ENCODE measurements at regions not wholly inside any gene's neighbourhood (a gene's known extent, or its start where the extent isn't known, plus 50 kb on each side); places are given as distances from the start of the nearest gene placed in this dataset.
"Not testable (repeated sequence)": the region's sequence is repeated elsewhere in the genome, so short reads cannot be mapped to it uniquely, and the experiment has no call there.

DNA sequence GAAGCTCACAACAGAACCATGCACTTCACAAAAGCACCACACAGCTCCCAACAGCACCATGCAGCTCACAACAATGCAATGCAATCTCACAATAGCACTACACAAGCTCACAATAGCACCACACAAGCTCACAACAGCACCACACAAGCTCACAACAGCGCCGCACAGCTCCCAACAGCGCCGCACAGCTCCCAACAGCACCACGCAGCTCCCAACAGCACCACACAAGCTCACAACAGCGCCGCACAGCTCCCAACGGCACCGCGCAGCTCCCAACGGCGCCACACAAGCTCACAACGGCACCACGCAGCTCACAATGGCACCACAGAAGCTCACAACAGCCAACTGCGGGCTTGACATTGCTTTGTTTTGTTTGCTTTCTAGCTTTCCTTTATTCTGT is 198.1 kb downstream of the DLL1 start:
- no peak overlapping the region for H3K27ac ChIP-seq
- TF ChIP-seq, protein P1, sequence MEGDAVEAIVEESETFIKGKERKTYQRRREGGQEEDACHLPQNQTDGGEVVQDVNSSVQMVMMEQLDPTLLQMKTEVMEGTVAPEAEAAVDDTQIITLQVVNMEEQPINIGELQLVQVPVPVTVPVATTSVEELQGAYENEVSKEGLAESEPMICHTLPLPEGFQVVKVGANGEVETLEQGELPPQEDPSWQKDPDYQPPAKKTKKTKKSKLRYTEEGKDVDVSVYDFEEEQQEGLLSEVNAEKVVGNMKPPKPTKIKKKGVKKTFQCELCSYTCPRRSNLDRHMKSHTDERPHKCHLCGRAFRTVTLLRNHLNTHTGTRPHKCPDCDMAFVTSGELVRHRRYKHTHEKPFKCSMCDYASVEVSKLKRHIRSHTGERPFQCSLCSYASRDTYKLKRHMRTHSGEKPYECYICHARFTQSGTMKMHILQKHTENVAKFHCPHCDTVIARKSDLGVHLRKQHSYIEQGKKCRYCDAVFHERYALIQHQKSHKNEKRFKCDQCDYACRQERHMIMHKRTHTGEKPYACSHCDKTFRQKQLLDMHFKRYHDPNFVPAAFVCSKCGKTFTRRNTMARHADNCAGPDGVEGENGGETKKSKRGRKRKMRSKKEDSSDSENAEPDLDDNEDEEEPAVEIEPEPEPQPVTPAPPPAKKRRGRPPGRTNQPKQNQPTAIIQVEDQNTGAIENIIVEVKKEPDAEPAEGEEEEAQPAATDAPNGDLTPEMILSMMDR (conservative IDR thresholded peaks at IDR 0.05) = no peak

DNA sequence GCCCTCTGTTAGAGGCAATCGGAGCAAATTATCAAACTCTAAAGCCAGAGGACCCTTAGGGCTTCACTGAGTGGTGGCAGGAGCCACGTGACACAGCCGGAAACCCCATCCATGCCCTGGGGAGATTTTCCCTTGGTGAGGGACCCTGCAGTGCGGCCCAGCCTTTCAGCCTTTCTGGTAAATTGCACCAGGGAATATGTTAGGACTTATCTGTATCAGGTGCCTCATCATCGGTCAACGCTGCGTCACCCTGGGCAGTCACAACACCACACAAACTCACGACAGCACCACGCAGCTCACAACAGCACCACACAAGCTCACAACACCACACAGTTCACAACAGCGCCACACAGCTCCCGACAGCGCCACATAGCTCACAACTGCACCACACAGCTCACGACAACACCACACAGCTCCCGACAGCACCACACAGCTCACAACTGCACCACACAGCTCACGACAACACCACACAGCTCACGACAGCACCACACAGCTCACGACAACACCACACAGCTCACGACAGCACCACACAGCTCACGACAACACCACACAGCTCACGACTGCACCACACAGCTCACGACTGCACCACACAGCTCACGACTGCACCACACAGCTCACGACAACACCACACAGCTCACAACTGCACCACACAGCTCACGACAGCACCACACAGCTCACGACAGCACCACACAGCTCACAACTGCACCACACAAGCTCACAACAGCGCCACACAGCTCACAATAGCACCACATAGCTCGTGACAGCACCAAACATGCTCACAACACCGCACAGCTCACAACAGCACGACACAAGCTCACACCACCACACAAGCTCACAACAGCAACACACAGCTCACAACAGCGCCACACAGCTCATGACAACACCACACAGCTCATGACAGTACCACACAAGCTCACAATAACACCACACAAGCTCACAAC is 199.0 kb downstream of the DLL1 start:
- TF ChIP-seq, protein P1 (conservative IDR thresholded peaks at IDR 0.05) = no peak
- no peak overlapping the region for H3K27ac ChIP-seq

DNA sequence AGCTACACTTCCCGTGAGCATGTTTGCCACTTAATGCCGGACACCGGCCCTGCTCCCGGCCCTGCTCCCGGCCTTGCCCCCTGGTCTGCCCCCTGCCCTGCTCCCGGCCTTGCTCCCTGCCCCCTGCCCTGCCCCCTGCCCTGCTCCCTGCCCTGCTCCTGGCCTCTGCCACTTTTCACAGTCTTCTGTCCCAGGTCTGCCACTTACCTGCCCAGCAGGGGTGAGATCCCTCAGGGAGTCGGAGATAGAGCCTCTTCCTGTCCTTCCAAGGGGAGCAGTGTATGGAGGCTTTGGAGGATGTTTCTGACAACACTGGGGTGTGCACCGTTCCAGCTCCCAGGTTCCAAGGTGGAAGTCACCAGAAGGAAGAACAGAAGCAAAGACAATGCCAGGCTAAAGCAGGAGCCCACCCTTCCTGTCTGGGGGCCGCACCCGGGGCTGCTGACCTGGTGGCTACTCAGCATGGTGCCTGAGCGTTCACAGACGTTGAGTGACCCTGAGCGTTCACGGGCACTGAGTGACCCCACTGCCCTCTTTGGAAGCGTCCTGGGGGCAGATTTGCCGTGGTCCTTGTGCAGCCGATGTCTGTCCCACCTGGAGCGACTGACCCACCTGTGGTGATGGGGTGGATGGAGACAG is 199.8 kb downstream of the DLL1 start:
- no peak overlapping the region for H3K27ac ChIP-seq
- TF ChIP-seq, protein P1 (conservative IDR thresholded peaks at IDR 0.05) = no peak

- no peak overlapping the region for H3K27ac ChIP-seq
- TF ChIP-seq, protein P1 (conservative IDR thresholded peaks at IDR 0.05) = no peak
These were observed 200.3 kb downstream of the DLL1 start for GRCh38 chr6:170090561-170090960.

DNA sequence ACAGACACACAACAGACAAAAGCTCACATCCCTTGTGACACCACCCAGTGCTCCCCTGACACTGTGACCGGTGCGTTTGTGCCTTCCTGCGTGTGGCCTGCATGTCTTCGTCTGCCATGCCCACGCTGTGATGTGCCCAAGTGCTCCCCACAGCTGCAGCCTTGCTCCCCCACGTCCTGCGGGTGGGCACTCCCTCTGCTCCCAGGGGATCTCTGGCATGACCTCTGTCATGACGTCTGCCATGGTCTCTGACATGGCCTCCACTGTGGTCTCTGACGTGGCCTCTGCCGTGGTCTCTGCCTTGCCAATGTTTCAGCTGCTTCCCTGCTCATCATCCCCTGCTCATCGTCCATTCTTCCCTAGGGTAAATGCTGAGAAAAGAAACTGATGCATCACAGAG is 200.9 kb downstream of the DLL1 start:
- TF ChIP-seq, protein P1 (conservative IDR thresholded peaks at IDR 0.05) = no peak
- no peak overlapping the region for H3K27ac ChIP-seq

DNA sequence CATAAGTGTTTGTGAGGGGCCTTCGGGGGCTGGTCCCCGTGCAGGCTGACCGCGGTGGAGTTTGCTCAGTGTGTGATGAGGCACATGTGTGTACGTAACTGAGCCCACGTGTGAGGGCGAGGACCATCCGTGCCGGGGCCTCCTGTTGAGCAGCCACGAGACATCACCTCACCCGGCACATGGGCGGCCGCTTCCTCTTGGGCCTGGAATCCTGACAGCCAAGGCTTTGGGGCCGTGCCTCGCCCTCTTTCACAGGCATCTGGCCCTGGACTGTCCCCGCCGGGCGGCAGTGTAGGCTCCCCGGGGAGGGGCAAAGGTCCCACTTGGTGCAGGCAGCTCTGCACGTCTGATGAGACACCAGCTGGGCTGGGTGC is 202.3 kb downstream of the DLL1 start:
- H3K27ac ChIP-seq = no peak overlapping the region
- TF ChIP-seq, protein P1 (conservative IDR thresholded peaks at IDR 0.05) = no peak

GRCh38 chr6:170087941-170088581 is 202.8 kb downstream of the DLL1 start:
- TF ChIP-seq, protein P1 (conservative IDR thresholded peaks at IDR 0.05) = no peak
- no peak overlapping the region for H3K27ac ChIP-seq

DNA sequence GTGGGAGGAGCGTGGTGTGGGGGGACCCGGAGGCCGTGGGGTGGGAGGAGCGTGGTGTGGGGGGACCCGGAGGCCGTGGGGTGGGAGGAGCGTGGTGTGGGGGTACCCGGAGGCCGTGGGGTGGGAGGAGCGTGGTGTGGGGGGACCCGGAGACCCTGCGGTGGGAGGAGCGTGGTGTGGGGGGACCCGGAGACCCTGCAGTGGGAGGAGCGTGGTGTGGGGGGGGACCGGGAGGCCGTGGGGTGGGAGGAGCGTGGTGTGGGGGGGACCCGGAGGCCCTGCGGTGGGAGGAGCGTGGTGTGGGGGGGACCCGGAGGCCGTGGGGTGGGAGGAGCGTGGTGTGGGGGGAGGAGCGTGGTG is 203.5 kb downstream of the DLL1 start:
- not testable (repeated sequence) for H3K27ac ChIP-seq
